Prostate gland (tissue), 2 donors: ENCODE measurements at regions not wholly inside any gene's neighbourhood (a gene's known extent, or its start where the extent isn't known, plus 50 kb on each side); places are given as distances from the start of the nearest gene placed in this dataset.

Experiments used
- DNase-seq: peaks from one replicate; pipeline ENCODE4 v3.0.0-alpha.2; 2019; ENCODE audit warnings: low spot score
- H3K27ac ChIP-seq, 2 donors: fragments of 200-600 bp; sonication (generic); 2 replicates each; pipeline ENCODE4 v1.5.1; 2017 to 2019
- H3K27me3 ChIP-seq: fragments of 200-600 bp; sonication (generic); replicated peaks from 2 replicates; pipeline ENCODE4 v1.5.1; 2019; ENCODE audit not compliant: insufficient read depth
- H3K36me3 ChIP-seq, 2 donors: fragments of 200-600 bp; sonication (generic); 1 replicate in 1 of 2; 2 replicates in 1 of 2; pipeline versions ENCODE4 v1.5.1 to v1.8.1; 2017 to 2019
- H3K4me1 ChIP-seq: fragments of 200-600 bp; sonication (generic); replicated peaks from 2 replicates; pipeline ENCODE4 v1.5.1; 2019
- H3K4me3 ChIP-seq, 2 donors: fragments of 200-600 bp; sonication (generic); 2 replicates each; pipeline ENCODE4 v1.5.1; 2017 to 2019
- H3K9me3 ChIP-seq: fragments of 200-600 bp; sonication (generic); 2 replicates; pipeline ENCODE4 v1.5.1; 2017
- POLR2A ChIP-seq: fragments of 450-650 bp; IDR thresholded peaks from one replicate; pipeline ENCODE4 v1.6.1; 2016; ENCODE audit warnings: antibody characterized with exemption, mild to moderate bottlenecking
- POLR2AphosphoS5 ChIP-seq: sonication (generic); formaldehyde crosslinking; IDR thresholded peaks from one replicate; pipeline ENCODE4 v1.6.1; 2017; ENCODE audit warnings: antibody characterized with exemption
- WGBS: methylation state at CpG from one replicate; pipeline ENCODE4 v1.1.5; 2018; 5-methylcytosine and 5-hydroxymethylcytosine counted together
- intact Hi-C: fragments of 100-400 bp; cut with DNase I; formaldehyde crosslinking; loops from one replicate; pipeline ENCODE4 v1.14.2; 2022
- TF ChIP-seq, protein P1 (sequence below), 4 experiments: fragments of 200-600 bp in 2 of 4; fragments of 450-650 bp in 2 of 4; sonication (generic) in 2 of 4; IDR thresholded peaks; 1 replicate in 3 of 4; 2 replicates in 1 of 4; pipeline ENCODE4 v1.5.1; 2016 to 2019; ENCODE audit warnings: antibody characterized with exemption in 4 of 4, mild to moderate bottlenecking in 2 of 4, moderate library complexity in 2 of 4

- TF ChIP-seq POLR2AphosphoS5 (no peak), POLR2A (no peak)
- TF ChIP-seq, protein P1, sequence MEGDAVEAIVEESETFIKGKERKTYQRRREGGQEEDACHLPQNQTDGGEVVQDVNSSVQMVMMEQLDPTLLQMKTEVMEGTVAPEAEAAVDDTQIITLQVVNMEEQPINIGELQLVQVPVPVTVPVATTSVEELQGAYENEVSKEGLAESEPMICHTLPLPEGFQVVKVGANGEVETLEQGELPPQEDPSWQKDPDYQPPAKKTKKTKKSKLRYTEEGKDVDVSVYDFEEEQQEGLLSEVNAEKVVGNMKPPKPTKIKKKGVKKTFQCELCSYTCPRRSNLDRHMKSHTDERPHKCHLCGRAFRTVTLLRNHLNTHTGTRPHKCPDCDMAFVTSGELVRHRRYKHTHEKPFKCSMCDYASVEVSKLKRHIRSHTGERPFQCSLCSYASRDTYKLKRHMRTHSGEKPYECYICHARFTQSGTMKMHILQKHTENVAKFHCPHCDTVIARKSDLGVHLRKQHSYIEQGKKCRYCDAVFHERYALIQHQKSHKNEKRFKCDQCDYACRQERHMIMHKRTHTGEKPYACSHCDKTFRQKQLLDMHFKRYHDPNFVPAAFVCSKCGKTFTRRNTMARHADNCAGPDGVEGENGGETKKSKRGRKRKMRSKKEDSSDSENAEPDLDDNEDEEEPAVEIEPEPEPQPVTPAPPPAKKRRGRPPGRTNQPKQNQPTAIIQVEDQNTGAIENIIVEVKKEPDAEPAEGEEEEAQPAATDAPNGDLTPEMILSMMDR (IDR thresholded peaks at IDR 0.05), result no peak
- intact Hi-C loops, result no loop called here
Measured at GRCh38 chr4:179441596-179441995, 1999.4 kb upstream of the AGA start.

DNA sequence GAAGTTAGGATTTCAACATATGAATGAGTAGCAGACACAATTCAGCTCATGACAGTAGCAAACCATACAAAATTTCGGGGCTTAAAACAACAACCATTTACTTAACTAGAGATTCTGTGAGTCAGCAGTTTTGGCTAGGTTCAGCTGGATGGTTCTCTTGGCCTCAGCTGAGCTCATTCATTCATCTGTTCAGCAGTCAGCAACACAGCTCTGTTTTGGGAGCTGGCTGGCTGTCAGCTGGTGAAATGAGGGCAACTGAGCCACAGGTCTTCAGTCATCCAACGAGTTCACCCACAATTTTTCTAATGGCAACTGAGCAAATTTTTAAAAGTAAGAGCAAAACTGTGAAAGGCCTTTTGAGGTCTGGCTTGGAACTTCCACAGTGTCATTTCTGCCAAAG lies 2005.1 kb upstream of the AGA start:
- H3K9me3 ChIP-seq, result no peaks in the 10 kb centered on the region
- 57% methylated on average over 2 of the region's 2 CpGs for WGBS
- TF ChIP-seq POLR2A, result no peak
- TF ChIP-seq, protein P1 (IDR thresholded peaks at IDR 0.05), result no peak
- no peak for TF ChIP-seq POLR2AphosphoS5
- DNase-seq, result no peak
- no peaks in the 10 kb centered on the region for H3K27me3 ChIP-seq
- no peaks in the 10 kb centered on the region for H3K36me3 ChIP-seq
- intact Hi-C loops, result no loop called here
- H3K27ac ChIP-seq, result no peak overlapping the region
- H3K4me3 ChIP-seq, result no peak overlapping the region
- H3K4me1 ChIP-seq, result no peaks in the 10 kb centered on the region

More at GRCh38 chr4:179441596-179441995, 1999.4 kb upstream of the AGA start:
- H3K4me1 ChIP-seq, result no peaks in the 10 kb centered on the region
- no peak for DNase-seq
- no peak overlapping the region for H3K4me3 ChIP-seq
- no peaks in the 10 kb centered on the region for H3K9me3 ChIP-seq
- H3K27me3 ChIP-seq, result no peaks in the 10 kb centered on the region
- 73% methylated on average over 1 of the region's 1 CpG for WGBS
- H3K36me3 ChIP-seq, result no peaks in the 10 kb centered on the region
- H3K27ac ChIP-seq, result no peak overlapping the region

DNA sequence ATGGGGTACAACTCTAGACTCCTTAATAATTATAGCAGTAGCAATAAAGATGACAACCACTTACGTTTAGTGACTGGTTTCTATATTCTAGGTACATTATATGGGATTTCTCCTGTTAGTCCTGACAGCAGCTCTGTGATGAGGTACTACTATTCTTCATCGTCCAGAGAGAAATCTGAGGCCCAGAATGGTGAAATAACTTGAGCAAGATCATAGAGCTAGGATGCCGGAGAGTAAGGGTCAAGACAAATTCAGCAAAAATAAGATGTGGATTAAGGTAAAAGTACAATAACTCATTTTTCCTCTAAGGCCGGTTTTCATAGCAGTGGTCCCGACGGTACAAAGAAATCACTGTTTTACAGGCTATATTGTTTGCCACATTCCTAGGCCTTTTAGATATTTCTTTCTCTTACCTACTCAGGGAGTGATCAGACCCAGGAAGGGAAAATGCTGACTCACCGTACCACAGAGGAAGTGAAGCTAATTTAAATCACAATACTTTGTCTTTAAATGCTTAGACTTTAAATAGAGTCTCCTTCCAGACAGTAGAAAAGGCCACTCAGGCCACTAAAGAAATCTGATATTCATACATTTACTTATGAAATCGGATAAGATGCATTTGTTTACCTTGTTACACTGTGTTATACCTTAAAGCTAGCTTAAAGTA lies 2023.0 kb upstream of the AGA start:
- H3K9me3 ChIP-seq, result no peaks in the 10 kb centered on the region
- H3K4me3 ChIP-seq, result no peak overlapping the region
- DNase-seq, result no peak
- H3K4me1 ChIP-seq, result no peaks in the 10 kb centered on the region
- intact Hi-C loops, result no loop called here
- WGBS, result 72% methylated on average over 8 of the region's 8 CpGs
- H3K27me3 ChIP-seq, result no peaks in the 10 kb centered on the region
- no peak overlapping the region for H3K27ac ChIP-seq
- no peaks in the 10 kb centered on the region for H3K36me3 ChIP-seq
- TF ChIP-seq POLR2AphosphoS5, result no peak
- no peak for TF ChIP-seq POLR2A
- TF ChIP-seq, protein P1 (IDR thresholded peaks at IDR 0.05), result no peak

DNA sequence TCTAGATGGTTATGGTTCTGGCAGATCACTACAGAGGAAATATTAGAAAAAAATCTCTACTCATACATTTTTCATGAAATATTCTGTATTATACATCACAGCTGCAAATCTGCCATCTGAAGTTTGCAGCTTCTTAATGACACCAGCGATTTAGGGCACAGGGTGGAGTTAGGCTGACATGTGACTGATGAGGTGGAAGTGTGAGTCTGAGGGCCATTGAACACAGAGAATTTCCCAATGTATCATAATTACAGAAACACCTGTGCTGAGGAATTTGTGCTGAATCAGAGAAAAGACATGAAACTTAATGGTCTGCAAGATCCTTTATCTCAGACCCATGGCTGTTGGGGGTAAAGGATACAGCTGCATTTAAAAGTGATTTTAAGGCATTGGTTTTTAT lies 2025.6 kb upstream of the AGA start:
- H3K36me3 ChIP-seq, result no peaks in the 10 kb centered on the region
- intact Hi-C loops, result no loop called here
- no peak overlapping the region for H3K4me3 ChIP-seq
- H3K27me3 ChIP-seq, result no peaks in the 10 kb centered on the region
- H3K27ac ChIP-seq, result no peak overlapping the region
- H3K4me1 ChIP-seq, result no peaks in the 10 kb centered on the region
- WGBS, result 43% methylated on average over 1 of the region's 1 CpG
- TF ChIP-seq POLR2A (no peak), POLR2AphosphoS5 (no peak)
- TF ChIP-seq, protein P1 (IDR thresholded peaks at IDR 0.05), result no peak
- DNase-seq, result no peak
- H3K9me3 ChIP-seq, result no peaks in the 10 kb centered on the region

GRCh38 chr4:179472164-179472563 lies 2029.9 kb upstream of the AGA start:
- H3K27ac ChIP-seq, result no peak overlapping the region

More at GRCh38 chr4:179472164-179472563, 2029.9 kb upstream of the AGA start:
- no peaks in the 10 kb centered on the region for H3K9me3 ChIP-seq
- TF ChIP-seq, protein P1 (IDR thresholded peaks at IDR 0.05), result no peak
- no peaks in the 10 kb centered on the region for H3K36me3 ChIP-seq
- no peaks in the 10 kb centered on the region for H3K4me1 ChIP-seq
- H3K27me3 ChIP-seq, result no peaks in the 10 kb centered on the region
- intact Hi-C loops, result no loop called here
- H3K4me3 ChIP-seq, result no peak overlapping the region
- no peak for DNase-seq
